ENCODE measurements at regions not wholly inside any gene's neighbourhood (a gene's known extent, or its start where the extent isn't known, plus 50 kb on each side); places are given as distances from the start of the nearest gene placed in this dataset.

DNA sequence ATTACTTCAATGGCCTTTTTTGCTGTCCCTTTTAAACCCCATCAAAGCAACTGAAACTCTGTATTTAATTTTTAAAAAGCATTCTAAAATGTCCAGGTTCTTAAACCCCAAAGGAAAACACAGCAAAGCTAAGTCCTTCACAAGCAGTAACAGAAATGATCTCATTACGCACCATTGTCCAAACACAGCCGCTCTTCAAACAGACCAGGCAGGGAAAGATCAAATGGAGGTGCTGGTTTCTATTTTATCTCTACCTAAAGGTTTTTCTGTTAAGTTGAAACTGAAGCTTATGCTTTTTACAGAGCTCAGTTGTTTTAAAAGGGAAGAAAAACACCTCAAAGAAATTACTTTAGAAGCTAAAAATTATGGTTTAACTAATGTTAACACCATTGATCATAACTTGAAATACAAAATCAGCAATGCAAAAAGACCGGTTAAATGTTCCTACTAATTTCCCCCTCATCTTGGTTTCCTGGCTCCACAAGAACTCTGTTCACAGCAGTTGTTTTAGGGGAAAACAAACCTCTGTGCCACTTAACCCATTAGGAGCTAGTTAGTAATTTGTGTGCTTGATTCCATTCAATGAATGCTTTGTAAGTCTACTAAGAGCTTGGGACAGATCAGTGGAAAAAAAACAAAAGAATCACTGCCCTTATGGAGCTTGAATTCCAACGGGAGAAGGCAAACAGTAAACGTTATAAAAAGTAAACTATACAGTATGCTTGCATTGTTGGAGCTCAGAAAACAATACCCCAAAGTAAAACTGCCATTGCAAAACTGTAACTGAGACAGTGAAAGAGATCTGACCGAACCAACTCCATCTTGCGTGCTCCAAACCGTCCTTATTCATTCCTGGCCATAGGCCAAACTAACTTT lies 87.4 kb downstream of the CD24 start (continued):
- TF ChIP-seq, protein P1, sequence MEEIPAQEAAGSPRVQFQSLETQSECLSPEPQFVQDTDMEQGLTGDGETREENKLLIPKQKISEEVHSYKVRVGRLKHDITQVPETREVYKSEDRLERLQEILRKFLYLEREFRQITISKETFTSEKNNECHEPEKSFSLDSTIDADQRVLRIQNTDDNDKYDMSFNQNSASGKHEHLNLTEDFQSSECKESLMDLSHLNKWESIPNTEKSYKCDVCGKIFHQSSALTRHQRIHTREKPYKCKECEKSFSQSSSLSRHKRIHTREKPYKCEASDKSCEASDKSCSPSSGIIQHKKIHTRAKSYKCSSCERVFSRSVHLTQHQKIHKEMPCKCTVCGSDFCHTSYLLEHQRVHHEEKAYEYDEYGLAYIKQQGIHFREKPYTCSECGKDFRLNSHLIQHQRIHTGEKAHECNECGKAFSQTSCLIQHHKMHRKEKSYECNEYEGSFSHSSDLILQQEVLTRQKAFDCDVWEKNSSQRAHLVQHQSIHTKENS (CRISPR knock-in tag; IDR thresholded peaks at IDR 0.05) = no peak
- no peak for TF ChIP-seq GABPB2 (CRISPR knock-in tag; conservative IDR thresholded peaks at IDR 0.05)
- TF ChIP-seq ZNF212 (CRISPR knock-in tag; IDR thresholded peaks at IDR 0.05) = no peak
- TF ChIP-seq HEY1 (CRISPR knock-in tag; IDR thresholded peaks at IDR 0.05; ENCODE audit: borderline replicate concordance) = no peak
- TF ChIP-seq, protein P2, sequence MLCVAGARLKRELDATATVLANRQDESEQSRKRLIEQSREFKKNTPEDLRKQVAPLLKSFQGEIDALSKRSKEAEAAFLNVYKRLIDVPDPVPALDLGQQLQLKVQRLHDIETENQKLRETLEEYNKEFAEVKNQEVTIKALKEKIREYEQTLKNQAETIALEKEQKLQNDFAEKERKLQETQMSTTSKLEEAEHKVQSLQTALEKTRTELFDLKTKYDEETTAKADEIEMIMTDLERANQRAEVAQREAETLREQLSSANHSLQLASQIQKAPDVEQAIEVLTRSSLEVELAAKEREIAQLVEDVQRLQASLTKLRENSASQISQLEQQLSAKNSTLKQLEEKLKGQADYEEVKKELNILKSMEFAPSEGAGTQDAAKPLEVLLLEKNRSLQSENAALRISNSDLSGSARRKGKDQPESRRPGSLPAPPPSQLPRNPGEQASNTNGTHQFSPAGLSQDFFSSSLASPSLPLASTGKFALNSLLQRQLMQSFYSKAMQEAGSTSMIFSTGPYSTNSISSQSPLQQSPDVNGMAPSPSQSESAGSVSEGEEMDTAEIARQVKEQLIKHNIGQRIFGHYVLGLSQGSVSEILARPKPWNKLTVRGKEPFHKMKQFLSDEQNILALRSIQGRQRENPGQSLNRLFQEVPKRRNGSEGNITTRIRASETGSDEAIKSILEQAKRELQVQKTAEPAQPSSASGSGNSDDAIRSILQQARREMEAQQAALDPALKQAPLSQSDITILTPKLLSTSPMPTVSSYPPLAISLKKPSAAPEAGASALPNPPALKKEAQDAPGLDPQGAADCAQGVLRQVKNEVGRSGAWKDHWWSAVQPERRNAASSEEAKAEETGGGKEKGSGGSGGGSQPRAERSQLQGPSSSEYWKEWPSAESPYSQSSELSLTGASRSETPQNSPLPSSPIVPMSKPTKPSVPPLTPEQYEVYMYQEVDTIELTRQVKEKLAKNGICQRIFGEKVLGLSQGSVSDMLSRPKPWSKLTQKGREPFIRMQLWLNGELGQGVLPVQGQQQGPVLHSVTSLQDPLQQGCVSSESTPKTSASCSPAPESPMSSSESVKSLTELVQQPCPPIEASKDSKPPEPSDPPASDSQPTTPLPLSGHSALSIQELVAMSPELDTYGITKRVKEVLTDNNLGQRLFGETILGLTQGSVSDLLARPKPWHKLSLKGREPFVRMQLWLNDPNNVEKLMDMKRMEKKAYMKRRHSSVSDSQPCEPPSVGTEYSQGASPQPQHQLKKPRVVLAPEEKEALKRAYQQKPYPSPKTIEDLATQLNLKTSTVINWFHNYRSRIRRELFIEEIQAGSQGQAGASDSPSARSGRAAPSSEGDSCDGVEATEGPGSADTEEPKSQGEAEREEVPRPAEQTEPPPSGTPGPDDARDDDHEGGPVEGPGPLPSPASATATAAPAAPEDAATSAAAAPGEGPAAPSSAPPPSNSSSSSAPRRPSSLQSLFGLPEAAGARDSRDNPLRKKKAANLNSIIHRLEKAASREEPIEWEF (CRISPR knock-in tag; IDR thresholded peaks at IDR 0.05) = no peak; the same call in 1 of the 2 replicates
- TF ChIP-seq, protein P3, sequence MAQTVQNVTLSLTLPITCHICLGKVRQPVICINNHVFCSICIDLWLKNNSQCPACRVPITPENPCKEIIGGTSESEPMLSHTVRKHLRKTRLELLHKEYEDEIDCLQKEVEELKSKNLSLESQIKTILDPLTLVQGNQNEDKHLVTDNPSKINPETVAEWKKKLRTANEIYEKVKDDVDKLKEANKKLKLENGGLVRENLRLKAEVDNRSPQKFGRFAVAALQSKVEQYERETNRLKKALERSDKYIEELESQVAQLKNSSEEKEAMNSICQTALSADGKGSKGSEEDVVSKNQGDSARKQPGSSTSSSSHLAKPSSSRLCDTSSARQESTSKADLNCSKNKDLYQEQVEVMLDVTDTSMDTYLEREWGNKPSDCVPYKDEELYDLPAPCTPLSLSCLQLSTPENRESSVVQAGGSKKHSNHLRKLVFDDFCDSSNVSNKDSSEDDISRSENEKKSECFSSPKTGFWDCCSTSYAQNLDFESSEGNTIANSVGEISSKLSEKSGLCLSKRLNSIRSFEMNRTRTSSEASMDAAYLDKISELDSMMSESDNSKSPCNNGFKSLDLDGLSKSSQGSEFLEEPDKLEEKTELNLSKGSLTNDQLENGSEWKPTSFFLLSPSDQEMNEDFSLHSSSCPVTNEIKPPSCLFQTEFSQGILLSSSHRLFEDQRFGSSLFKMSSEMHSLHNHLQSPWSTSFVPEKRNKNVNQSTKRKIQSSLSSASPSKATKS (CRISPR knock-in tag; IDR thresholded peaks at IDR 0.05) = peak; percentile 60; the same call in 1 of the 2 replicates
- TF ChIP-seq SIX5 (IDR thresholded peaks at IDR 0.05; ENCODE audit: borderline replicate concordance in 1 of 2, insufficient read depth in 1 of 2, low read depth in 1 of 2, low read length in 2 of 2) = no peak

All from K562 (cell line).